HG03565 (cell line): ENCODE measurements at regions not wholly inside any gene's neighbourhood (a gene's known extent, or its start where the extent isn't known, plus 50 kb on each side); places are given as distances from the start of the nearest gene placed in this dataset.

ENCODE experiments used
- ATAC-seq: cut with Tn5 transposase; IDR thresholded peaks from one replicate; pipeline ENCODE4 v1.9.1; 2021; ENCODE audit warnings: mild to moderate bottlenecking, moderate library complexity; ENCODE audit not compliant: unreplicated experiment

GRCh38 chr16:86823888-86824671 lies 245.7 kb downstream of the FOXL1 start:
- no peak for ATAC-seq

GRCh38 chr16:86824751-86825296 lies 246.5 kb downstream of the FOXL1 start:
- ATAC-seq = no peak

- no peak for ATAC-seq
These were observed 247.3 kb downstream of the FOXL1 start for GRCh38 chr16:86825631-86826030.

GRCh38 chr16:86826941-86827340 lies 248.6 kb downstream of the FOXL1 start:
- no peak for ATAC-seq

GRCh38 chr16:86827521-86827920 lies 249.2 kb downstream of the FOXL1 start:
- ATAC-seq = no peak

- no peak for ATAC-seq
These were observed 249.9 kb downstream of the FOXL1 start for GRCh38 chr16:86828202-86828601.

GRCh38 chr16:86828653-86829052 lies 250.3 kb downstream of the FOXL1 start:
- no peak for ATAC-seq

GRCh38 chr16:86831366-86831765 lies 253.0 kb downstream of the FOXL1 start:
- ATAC-seq = no peak

- ATAC-seq = no peak
These were observed 254.8 kb downstream of the FOXL1 start for GRCh38 chr16:86833136-86833535.

GRCh38 chr16:86834451-86835035 lies 256.2 kb downstream of the FOXL1 start:
- ATAC-seq = no peak

- ATAC-seq = no peak
These were observed 257.6 kb downstream of the FOXL1 start for GRCh38 chr16:86835982-86836381.

- ATAC-seq = no peak
These were observed 258.3 kb downstream of the FOXL1 start for GRCh38 chr16:86836503-86837129.

GRCh38 chr16:86843812-86844211 lies 265.5 kb downstream of the FOXL1 start:
- ATAC-seq = no peak

- no peak for ATAC-seq
These were observed 266.3 kb downstream of the FOXL1 start for GRCh38 chr16:86844695-86845094.

- no peak for ATAC-seq
These were observed 267.8 kb downstream of the FOXL1 start for GRCh38 chr16:86846136-86846535.

- no peak for ATAC-seq
These were observed 270.5 kb downstream of the FOXL1 start for GRCh38 chr16:86848821-86849220.

- ATAC-seq = no peak
These were observed 272.3 kb downstream of the FOXL1 start for GRCh38 chr16:86850670-86851069.

GRCh38 chr16:86852135-86852534 lies 273.8 kb downstream of the FOXL1 start:
- no peak for ATAC-seq

GRCh38 chr16:86854058-86854621 lies 275.8 kb downstream of the FOXL1 start:
- ATAC-seq = no peak

- ATAC-seq = no peak
These were observed 276.4 kb downstream of the FOXL1 start for GRCh38 chr16:86854626-86855294.
